A673 (cell line): ENCODE measurements at regions not wholly inside any gene's neighbourhood (a gene's known extent, or its start where the extent isn't known, plus 50 kb on each side); places are given as distances from the start of the nearest gene placed in this dataset.

ENCODE experiments used
- BruUV-seq: library from RNA; stranded (reverse); fragments of 400-500 nt; replicated peaks from 2 replicates; lab custom pipeline; 2021; lab: Mats Ljungman, UMichigan
- CTCF ChIA-PET: fragments of 300-600 bp; sonication (Branson Sonifier 250); formaldehyde crosslinking; loops from one replicate; lab custom pipeline; 2022; ENCODE audit warnings: antibody characterized with exemption; lab: Charles Lee
- POLR2A ChIA-PET: fragments of 300-600 bp; sonication (Branson Sonifier 250); formaldehyde crosslinking; loops from one replicate; lab custom pipeline; 2022; ENCODE audit warnings: antibody characterized with exemption; ENCODE audit not compliant: low non-redundant PET; lab: Charles Lee
- DNase-seq: peaks from one replicate; pipeline ENCODE4 v3.0.0-alpha.2; 2015; ENCODE audit warnings: low spot score
- H3K27ac ChIP-seq: fragments of 200-600 bp; sonication (generic); 2 replicates; pipeline ENCODE4 v1.5.1; 2016; ENCODE audit warnings: mixed run types, low read depth, mild to moderate bottlenecking, mixed read lengths, antibody characterized with exemption, low read length; ENCODE audit not compliant: poor library complexity, severe bottlenecking
- H3K27me3 ChIP-seq: fragments of 200-600 bp; sonication (generic); replicated peaks from 2 replicates; pipeline ENCODE4 v1.6.1; 2017; ENCODE audit warnings: mixed run types, low read depth, mild to moderate bottlenecking, mixed read lengths, antibody characterized with exemption, low read length; ENCODE audit not compliant: insufficient read depth, poor library complexity
- H3K36me3 ChIP-seq: fragments of 200-600 bp; sonication (generic); 2 replicates; pipeline ENCODE4 v1.6.1; 2016; ENCODE audit warnings: mixed run types, mild to moderate bottlenecking, mixed read lengths, antibody characterized with exemption, low read length; ENCODE audit not compliant: insufficient read depth, poor library complexity, severe bottlenecking
- H3K4me1 ChIP-seq: fragments of 200-600 bp; sonication (generic); 2 replicates; pipeline ENCODE4 v1.6.1; 2017; ENCODE audit warnings: mixed run types, mild to moderate bottlenecking, mixed read lengths, antibody characterized with exemption, low read length; ENCODE audit not compliant: insufficient read depth, poor library complexity, severe bottlenecking
- H3K4me3 ChIP-seq: fragments of 200-600 bp; sonication (generic); 2 replicates; pipeline ENCODE4 v1.5.1; 2016; ENCODE audit warnings: low read depth, mixed run types, mild to moderate bottlenecking, mixed read lengths, low read length; ENCODE audit not compliant: poor library complexity, severe bottlenecking
- H3K9me3 ChIP-seq: fragments of 200-600 bp; sonication (generic); 2 replicates; pipeline ENCODE4 v1.6.1; 2016; ENCODE audit warnings: mixed run types, low read depth, mild to moderate bottlenecking, mixed read lengths, antibody characterized with exemption, low read length; ENCODE audit not compliant: poor library complexity, severe bottlenecking
- EZH2 ChIP-seq: fragments of 200-600 bp; sonication (generic); IDR thresholded peaks from 2 replicates; pipeline ENCODE4 v1.6.1; 2017; ENCODE audit warnings: borderline replicate concordance, low read depth, mild to moderate bottlenecking, mixed read lengths, antibody characterized with exemption, low read length; ENCODE audit not compliant: poor library complexity, severe bottlenecking
- intact Hi-C: fragments of 100-400 bp; cut with micrococcal nuclease; formaldehyde crosslinking; loops from one replicate; pipeline ENCODE4 v1.10.0; 2022; ENCODE audit not compliant: unreplicated experiment
- TF ChIP-seq, protein P1 (sequence below): fragments of 300-800, 200-600 bp; sonication (generic); conservative IDR thresholded peaks from 2 replicates; pipeline ENCODE4 v1.5.1; 2017; ENCODE audit warnings: low read depth, mild to moderate bottlenecking, antibody characterized with exemption, low read length, moderate library complexity, mixed read lengths

DNA sequence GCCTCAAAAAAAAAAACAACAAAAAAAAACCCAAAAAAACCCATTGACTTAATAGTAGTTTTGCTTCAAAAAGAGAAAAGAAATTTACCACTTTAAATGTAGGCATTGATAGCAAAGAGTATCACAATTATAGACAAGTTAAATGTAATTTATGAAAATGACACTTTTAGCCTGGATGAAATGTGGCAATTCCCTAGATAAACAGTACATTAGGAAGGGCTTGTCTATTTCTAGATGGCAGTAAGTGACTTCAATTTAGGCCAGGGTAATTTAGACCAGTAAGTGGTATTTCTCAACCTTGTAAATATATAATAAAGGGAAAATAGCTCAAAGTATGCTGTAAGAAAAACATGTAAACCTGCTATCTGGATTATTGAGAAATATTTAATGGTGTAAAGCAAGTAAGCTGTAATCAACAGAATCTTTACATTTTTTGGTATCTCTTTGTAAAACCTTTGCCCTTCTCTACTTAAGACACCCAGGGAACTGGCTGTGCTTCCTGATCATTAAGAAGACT lies 103.7 kb upstream of the RAPGEF2 start:
- POLR2A ChIA-PET, result interaction anchor here (0.7 kb wide), 1 partner anchor 174 kb away, joined by 3 read pairs; no protein-coding TSS in a partner anchor
- intact Hi-C loops, result loop anchor here (5.0 kb wide), 1 partner anchor 178 kb away; no protein-coding TSS in a partner anchor
- no peaks in the 10 kb centered on the region for H3K9me3 ChIP-seq
- TF ChIP-seq EZH2, result no peak
- TF ChIP-seq, protein P1, sequence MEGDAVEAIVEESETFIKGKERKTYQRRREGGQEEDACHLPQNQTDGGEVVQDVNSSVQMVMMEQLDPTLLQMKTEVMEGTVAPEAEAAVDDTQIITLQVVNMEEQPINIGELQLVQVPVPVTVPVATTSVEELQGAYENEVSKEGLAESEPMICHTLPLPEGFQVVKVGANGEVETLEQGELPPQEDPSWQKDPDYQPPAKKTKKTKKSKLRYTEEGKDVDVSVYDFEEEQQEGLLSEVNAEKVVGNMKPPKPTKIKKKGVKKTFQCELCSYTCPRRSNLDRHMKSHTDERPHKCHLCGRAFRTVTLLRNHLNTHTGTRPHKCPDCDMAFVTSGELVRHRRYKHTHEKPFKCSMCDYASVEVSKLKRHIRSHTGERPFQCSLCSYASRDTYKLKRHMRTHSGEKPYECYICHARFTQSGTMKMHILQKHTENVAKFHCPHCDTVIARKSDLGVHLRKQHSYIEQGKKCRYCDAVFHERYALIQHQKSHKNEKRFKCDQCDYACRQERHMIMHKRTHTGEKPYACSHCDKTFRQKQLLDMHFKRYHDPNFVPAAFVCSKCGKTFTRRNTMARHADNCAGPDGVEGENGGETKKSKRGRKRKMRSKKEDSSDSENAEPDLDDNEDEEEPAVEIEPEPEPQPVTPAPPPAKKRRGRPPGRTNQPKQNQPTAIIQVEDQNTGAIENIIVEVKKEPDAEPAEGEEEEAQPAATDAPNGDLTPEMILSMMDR, result no peak
- DNase-seq, result no peak
- H3K27me3 ChIP-seq, result no peaks in the 10 kb centered on the region
- no peaks in the 10 kb centered on the region for H3K36me3 ChIP-seq
- no TSS peak for BruUV-seq
- peaks cover 28% of the 10 kb centered on the region for H3K4me1 ChIP-seq
- H3K27ac ChIP-seq, result no peak overlapping the region
- CTCF ChIA-PET, result no interaction called here
- no peak overlapping the region for H3K4me3 ChIP-seq

DNA sequence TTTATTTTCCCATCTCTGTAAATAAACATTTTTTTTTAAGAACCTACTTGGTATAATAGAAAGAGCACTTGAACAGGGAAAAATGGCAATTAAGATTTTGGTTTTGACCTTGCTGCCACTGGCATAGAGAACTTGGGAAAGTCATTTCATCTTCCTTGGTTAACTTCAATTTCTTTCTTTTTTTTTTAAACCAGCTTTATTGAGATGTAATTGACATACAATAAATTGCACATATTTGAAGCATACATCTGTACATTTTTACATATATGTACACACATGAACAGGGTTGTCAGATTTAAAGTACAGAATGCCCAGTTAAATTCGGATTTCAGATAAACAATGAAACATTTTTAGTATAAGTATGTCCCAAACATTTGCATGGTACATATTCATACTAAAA lies 103.0 kb upstream of the RAPGEF2 start:
- intact Hi-C loops, result loop anchor here (5.0 kb wide), 1 partner anchor 177 kb away; no protein-coding TSS in a partner anchor
- Histone ChIP-seq H3K36me3 (no peaks in the 10 kb centered on the region), H3K27me3 (no peaks in the 10 kb centered on the region), H3K4me1 (peaks cover 34% of the 10 kb centered on the region), H3K27ac (no peak overlapping the region), H3K4me3 (no peak overlapping the region), H3K9me3 (no peaks in the 10 kb centered on the region)
- ChIA-PET POLR2A (interaction anchor here (0.7 kb wide), 1 partner anchor 173 kb away, joined by 3 read pairs; no protein-coding TSS in a partner anchor), CTCF (no interaction called here)
- no TSS peak for BruUV-seq
- TF ChIP-seq, protein P1, result no peak
- no peak for TF ChIP-seq EZH2
- DNase-seq, result no peak

DNA sequence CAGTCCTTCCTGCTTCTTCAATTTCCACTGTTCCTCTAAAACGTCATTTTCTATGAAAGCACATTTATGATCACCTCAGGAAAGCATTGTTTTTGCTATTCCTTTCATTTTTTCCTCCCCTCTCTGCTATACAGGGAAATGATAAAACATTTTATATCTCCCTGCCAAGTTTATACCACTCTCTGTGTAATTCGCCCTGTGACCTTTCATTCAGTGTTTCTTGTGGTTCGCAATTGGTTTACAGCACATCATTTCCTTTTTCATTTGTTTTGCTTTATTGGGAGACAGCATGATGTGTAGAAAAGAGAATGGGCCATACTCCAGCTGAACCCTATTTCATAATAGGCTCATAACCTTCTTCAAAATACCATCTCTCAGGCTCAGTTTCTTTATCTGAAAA lies 99.9 kb upstream of the RAPGEF2 start:
- peak overlapping the region; percentile 12 for H3K4me3 ChIP-seq
- TF ChIP-seq, protein P1, result no peak
- no peak for TF ChIP-seq EZH2
- POLR2A ChIA-PET, result no interaction called here

More for the DNA sequence above, 99.9 kb upstream of the RAPGEF2 start:
- Histone ChIP-seq H3K4me1 (peaks cover 32% of the 10 kb centered on the region), H3K9me3 (no peaks in the 10 kb centered on the region), H3K27ac (peak overlapping the region; percentile 74), H3K27me3 (no peaks in the 10 kb centered on the region), H3K36me3 (no peaks in the 10 kb centered on the region)
- CTCF ChIA-PET, result no interaction called here
- no TSS peak for BruUV-seq
- intact Hi-C loops, result no loop called here
- DNase-seq, result peak; percentile 94
